ENCODE measurements at regions not wholly inside any gene's neighbourhood (a gene's known extent, or its start where the extent isn't known, plus 50 kb on each side); places are given as distances from the start of the nearest gene placed in this dataset.

DNA sequence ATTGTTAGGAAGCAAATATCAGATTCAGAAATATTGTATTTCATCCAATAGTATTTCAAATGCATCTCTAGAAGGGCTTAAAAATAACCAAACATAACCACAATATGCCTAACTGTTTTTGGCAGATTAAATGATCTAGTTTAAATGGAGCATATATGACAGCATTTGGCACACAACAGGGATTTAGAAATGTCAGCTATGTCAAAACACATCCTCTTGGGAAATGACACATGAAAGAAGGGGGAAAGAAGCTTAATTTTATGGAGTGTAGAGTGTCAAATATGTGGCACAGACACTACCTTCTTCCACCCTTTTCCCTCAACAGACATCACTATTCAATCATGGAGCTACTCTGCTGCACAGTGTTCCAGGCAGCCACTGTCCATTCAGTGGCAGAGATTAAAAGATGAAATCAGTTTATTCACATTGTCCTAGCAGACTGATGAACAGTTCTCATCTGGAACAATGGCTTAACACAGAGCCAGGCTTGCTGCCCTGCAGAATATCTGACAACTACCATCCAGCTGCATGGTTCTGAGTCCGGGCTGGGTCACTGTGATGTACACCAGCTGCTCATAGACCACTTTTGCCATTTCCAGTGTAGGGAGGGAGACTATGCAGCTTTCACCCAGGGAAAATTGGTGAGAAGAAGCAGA lies 349.8 kb downstream of the DHX35 start:
- TF ChIP-seq, protein P1, sequence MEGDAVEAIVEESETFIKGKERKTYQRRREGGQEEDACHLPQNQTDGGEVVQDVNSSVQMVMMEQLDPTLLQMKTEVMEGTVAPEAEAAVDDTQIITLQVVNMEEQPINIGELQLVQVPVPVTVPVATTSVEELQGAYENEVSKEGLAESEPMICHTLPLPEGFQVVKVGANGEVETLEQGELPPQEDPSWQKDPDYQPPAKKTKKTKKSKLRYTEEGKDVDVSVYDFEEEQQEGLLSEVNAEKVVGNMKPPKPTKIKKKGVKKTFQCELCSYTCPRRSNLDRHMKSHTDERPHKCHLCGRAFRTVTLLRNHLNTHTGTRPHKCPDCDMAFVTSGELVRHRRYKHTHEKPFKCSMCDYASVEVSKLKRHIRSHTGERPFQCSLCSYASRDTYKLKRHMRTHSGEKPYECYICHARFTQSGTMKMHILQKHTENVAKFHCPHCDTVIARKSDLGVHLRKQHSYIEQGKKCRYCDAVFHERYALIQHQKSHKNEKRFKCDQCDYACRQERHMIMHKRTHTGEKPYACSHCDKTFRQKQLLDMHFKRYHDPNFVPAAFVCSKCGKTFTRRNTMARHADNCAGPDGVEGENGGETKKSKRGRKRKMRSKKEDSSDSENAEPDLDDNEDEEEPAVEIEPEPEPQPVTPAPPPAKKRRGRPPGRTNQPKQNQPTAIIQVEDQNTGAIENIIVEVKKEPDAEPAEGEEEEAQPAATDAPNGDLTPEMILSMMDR (conservative IDR thresholded peaks at IDR 0.05; ENCODE audit: low read depth, low read length) = no peak
- no peak for TF ChIP-seq EZH2 (IDR thresholded peaks at IDR 0.05; ENCODE audit: low read length, unreplicated experiment)
